HG02798 (cell line): ENCODE measurements at regions not wholly inside any gene's neighbourhood (a gene's known extent, or its start where the extent isn't known, plus 50 kb on each side); places are given as distances from the start of the nearest gene placed in this dataset.
"Not testable (repeated sequence)": the region's sequence is repeated elsewhere in the genome, so short reads cannot be mapped to it uniquely, and the experiment has no call there.

Experiments used
- ATAC-seq: cut with Tn5 transposase; IDR thresholded peaks from one replicate; pipeline ENCODE4 v1.9.1; 2021; ENCODE audit warnings: mild to moderate bottlenecking; ENCODE audit not compliant: unreplicated experiment, poor library complexity

DNA sequence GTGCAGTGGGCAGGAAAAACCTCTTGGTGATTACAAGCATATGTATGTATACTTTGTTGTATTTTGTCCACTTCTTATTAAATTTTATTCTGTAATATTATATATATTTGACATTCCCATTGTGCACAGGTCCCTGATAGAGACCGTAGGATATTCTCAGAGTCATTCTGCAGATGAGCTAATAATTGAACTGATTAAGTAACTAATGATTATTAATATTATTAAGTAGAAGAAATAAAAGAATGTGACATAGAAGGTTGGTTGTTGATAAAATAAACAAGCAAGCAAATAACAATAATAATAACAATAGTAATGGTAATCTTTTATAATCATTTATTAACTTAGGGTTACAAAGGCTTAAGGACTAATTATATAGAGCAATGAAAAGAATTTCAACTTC lies 780.6 kb upstream of the ZWINT start:
- no peak for ATAC-seq

DNA sequence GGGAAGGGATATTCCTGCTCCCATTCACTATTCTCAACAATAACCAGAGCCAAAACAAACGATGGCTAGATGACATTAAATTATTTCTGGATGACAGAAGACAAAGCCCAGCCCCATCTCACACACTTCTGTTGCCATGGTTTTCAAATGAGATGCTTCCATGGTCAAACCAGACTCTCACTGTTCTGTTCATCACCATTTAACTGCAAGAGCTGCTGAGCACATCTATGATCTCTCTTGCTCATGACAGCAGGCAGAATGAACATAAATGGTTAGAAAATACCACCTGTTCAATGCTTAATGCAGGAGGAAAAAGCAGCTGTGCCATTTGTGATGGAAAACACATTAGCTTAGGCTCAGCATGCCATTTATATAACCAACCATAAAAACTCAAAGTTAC lies 758.6 kb upstream of the ZWINT start:
- no peak for ATAC-seq

DNA sequence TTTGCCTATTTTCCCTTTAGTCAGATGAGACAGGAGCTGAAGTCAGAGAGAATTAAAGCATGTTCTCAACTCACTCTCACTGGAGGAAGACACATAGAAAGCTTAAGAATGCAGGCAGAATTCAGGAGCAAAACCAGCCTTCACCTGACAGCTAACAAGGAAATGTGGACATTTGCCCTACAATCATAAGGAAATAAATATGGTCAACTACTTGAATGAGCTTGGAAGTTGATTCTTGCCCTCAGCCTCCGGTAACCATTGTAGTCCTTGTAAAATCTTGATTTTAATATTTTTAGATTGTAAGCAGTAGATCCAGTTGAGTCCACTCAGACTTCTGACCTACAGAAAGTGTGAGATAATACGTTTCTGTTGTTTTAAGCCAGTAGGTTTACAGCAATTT lies 752.5 kb upstream of the ZWINT start:
- ATAC-seq: no peak

DNA sequence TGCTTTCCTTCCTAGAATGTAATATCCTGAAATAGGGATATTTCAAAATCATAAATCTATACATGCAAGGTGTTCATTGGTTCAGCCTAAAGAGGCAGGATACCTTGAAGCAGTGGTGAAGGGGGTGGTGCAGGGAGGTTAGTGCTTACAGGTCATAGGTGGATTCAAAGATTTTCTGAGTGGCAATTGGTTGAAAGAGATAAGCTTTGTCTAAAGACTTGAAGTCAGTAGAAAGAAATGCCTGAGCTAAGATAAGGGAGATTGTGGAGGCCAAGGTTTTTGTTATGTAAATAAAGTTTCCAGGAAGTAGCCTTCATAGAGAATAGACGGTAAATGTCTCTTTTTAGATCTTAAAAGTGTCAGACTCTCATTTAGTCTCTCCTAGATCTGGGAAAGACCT lies 741.2 kb upstream of the ZWINT start:
- no peak for ATAC-seq

DNA sequence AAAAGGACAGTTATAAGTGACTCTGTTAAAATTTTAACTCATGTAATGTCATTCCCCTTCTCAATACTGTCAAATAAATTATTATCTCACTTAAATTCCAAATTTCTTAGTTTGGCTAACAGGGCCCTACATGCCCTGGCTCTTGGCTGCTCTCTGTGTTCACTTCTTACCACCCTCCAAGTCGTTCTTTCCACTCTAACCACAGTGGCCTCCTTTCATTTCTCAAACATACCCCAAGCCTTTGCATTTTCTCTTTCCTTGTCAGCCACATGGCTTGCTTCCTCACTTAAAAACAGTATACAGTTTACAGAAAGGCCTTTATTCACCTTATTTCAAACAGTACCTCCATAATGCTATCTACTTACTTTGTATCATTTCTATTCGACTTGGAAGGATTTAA lies 737.1 kb upstream of the ZWINT start:
- no peak for ATAC-seq

DNA sequence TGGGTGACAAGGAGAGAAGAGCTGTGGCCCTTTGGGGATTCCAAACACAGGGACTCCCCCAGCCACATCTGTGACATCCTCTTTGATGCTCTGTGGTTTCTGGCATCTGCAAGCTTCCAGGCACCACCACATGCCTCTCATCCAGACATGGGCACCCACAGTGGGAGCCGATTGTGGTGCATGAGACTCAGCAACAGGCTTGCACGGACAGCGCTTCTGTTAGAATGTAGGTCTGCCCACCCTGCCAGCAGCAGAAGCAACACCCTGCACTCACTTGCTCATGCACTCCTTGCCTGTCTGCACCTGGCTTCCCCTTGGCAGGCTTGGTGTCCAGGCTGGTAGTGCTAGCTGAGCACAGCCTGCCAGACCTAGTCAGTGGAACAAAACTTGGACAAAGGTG lies 735.0 kb upstream of the ZWINT start:
- no peak for ATAC-seq

DNA sequence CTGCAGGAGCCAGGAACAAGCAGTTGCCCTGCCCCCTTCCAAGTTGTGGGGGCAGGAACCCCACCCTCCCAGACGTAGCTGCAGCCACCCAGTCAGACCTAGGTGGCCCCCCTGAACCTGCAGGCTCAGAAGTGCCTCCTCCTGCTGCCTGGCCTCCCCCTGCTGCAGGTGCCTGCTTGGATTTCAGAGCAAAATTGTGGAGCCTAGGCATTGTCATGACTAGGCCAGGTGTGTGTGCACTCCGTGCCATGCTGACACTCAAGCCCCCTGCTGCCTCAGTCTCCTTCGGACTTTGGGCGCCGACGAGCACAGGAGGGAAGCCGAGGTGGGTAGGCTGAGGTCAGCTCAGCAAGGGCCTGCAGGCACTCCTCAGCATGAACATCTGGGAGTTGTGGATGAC lies 733.9 kb upstream of the ZWINT start:
- no peak for ATAC-seq

DNA sequence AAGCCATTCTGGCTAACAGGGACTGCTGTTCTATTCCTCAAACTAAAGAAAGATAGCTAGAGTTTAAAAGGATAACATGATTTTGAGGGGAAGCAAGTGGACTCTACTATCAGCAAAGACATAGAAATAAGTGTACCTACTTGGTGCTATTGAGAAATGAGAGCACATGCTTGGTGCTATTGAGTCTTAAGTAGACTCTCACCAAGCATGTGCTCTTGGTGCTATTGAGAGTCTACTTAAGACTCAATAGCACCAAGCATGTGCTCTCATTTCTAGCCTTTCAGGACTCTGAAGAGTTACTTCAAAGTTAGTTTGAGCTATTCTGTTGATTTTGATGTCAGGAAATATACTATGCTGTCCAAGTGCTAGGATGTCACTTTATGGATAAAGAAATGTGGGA lies 733.0 kb upstream of the ZWINT start:
- ATAC-seq: no peak

DNA sequence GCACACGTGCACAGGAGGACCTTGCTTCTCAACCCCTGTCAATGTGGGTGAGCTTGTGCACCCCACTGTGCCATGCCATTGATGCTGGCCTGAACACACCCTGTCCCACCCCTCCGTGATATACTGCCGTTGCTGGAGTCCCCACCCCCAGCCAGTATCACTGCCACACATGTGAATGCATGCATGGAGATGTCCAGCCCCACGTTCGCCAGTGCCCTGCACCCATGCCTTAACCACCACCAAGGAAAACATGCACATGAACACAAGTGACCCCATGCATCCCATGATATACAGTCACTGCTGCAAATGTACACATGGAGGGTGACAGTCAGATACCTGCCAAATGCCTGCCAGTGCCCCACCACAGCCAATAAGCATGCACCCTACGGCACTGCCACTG lies 692.5 kb upstream of the ZWINT start:
- no peak for ATAC-seq

DNA sequence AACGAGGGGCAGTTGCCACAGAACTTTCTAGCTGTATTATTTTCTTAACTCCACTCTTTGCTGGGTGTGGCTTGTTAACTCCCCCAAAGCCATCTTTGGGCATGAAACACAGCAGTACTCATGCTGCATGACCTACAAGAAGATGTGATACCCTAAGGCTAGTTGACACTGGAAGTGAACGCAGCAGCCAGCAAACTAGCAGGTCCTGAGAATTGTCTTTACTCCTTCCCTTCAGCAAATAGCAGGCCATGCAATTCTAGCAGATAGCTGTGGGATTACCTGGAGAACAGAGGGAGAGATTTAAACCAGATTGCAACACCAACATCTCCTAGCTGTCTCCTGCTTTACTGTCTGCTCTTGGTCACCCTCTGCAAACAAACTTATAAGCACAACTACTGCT lies 688.0 kb upstream of the ZWINT start:
- ATAC-seq: no peak

DNA sequence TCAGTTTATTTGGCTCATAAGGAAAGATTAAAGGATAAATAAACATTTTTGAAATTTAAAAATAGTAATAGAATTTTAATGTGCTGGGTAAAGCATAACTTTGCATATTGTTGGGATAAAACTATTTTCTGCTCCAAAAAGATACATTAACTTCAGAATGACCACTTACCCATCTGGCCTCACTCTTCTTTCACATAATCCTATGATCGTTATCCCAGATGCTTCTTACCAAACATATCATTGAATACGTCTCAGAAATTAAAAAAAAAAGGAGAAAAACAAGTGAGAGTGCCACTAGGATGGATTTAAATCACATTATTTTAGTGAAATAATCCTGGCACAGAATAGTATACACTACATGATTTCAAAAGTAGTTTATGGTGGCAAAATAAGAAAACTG lies 677.5 kb upstream of the ZWINT start:
- no peak for ATAC-seq

DNA sequence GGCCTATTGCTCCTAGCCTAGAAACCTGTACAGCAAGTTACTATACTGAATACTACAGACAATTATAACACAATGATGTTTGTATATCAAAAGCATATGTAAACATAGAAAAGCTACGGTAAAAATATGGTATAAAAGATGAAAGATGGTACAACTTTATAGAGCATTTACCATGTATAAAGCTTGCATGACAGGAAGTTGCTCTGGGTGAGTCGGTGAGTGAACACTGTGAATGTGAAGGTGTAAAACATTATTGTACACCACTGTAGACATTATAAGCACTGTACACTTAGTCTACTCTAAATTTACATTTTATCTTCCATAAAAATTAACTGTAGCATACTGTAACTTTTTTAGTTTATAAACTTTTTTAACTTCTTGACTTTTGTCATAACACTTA lies 674.3 kb upstream of the ZWINT start:
- no peak for ATAC-seq

DNA sequence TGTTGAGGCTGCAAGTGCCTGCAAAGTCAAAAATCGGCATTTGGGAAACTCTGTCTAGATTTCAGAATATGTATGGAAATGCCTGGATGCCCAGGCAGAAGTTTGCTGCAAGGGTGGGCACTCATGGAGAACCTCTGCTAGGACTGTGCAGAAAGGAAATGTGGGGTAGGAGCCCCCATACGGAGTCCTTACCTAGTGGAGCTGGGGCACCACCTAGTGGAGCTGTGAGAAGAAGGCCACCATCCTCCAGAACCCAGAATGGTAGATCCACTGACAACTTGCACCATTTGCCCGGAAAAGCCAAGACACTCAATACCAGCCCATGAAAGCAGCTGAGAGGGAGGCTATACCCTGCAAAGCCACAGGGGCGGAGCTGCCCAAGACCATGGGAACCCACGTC lies 671.2 kb upstream of the ZWINT start:
- not testable (repeated sequence) for ATAC-seq

DNA sequence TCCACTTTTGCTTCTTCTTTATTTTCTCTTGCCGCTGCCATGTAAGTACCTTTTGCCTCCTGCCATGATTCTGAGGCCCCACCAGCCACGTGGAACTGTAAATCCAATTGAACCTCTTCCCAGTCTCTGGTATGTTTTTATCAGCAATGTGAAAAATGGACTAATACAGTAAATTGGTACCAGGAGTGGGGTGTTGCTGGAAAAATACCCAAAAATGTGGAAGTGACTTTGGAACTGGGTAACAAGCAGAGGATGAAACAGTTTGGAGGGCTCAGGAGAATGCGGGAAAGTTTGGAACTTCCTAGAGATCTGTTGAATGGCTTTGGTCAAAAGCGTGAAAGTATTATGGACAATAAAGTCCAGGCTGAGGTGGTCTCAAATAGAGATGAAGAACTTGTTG lies 670.3 kb upstream of the ZWINT start:
- no peak for ATAC-seq

DNA sequence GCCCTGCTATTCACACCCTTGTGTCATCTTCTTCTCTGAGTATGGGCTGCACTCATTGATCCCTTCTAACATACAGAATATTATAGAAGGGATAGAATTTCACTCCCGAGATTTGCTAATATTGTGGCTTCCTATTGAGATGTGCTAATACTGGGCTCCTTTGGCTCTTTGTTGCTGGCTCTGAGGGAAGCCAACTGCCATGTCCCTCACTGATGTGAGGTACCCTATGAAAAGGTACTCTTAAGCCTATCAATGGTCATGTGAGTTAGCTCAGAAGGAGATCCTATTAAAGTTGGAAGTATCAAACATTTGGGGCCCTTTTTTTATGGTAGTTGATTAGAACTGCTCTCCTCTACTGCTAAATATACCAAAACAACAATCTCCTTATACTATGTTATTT lies 665.2 kb upstream of the ZWINT start:
- ATAC-seq: no peak

DNA sequence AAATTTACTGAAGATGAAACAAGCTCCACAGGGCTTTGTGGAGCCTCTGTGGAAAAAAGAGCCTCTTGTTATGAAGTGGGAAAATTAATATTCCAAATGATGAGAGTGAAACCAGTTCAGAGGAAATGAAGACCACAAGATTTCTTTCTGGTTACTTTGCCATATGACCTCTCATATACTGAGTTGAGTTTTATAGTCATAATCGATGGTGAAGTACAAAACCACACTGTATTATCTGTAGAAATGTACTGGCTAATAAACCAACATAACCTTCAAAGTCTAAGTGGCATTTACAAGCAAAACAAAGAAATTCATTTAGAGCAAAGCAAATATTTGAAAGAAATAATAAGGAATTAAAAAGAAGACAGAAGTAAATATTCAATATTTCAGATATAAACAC lies 662.6 kb upstream of the ZWINT start:
- ATAC-seq: no peak

DNA sequence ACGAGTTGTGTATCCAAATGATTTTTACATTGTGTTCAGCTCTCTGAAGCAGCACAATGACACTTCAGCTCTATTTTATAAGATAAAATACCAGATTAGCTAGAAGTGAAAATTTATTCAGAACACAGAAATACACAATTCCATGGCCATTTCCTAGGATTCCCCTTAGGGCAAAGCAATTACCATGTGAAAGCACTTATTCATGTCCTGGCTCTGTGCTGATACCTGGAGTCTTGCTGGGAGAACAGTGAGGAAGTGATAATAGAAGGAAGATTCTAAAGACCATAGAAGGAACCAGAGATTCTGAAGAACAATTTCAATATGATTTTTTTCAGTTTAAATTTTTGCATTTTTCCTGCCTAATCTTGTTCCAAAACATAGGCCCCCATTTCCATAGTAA lies 657.4 kb upstream of the ZWINT start:
- ATAC-seq: no peak

DNA sequence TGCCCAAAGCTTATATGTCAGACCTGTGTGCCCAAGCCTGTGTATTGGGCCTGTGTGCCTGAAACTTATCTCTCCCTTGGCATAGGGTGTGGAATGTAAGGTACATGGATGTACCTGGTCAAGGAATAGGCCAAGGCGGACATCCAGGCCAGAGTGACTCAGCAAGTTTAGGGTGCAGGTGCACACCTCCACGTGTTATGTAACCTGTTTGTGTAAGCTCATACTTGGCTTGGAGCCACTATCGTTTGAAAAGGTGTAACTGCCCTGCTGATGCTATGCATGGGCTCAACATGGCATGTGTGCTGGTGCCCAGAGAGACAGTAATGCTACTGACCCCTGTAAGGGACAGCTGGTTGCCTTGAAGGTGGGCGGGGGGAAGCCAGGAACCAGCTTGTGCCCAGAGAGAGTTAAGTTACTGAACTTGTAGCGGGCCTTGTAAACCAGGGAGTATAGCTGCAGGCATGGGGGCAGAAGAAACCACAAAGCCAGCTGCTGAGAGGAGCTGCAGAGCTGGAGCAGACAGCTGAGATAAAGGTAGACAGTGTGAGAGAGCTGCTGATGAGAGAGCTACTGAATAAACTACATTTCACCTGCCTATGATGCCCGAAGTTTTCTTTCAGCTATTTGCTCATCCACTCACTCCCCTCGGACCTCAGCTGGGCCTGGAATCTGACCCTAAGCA lies 656.4 kb upstream of the ZWINT start:
- ATAC-seq: no peak

DNA sequence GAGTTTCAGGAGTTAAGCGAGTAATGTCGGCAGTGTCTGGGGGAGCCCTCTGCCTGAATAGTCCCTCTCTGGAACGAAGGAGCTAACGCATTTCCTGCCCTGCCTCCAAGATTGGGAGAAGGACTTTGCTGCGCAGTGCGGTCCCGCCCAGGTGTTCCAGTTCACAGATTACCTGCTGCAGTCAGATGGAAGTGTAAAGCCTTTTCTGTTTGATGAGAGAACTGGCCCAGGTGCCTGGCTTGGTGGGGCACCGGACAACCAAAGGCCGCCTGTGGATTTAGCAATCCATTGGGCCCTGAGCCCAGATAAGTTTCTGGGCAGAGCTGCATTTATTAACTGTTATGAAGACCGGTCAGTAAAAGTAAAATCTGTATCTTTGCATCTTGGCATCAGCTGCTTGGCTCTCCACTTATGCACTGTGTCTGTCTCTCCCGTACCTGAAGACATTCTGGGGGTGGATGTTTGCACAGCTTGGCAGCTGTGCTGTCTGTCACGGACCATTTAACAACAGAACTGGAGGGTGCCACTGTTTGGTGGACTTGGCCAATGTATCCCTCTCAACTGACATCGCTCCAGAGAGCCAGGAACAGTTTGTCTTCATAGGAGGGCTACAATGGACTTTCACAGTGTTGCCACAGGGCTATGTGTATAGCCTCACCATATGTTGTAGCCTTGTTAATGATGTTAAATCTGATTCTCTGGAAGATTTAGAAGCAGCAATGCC lies 654.7 kb upstream of the ZWINT start:
- ATAC-seq: no peak

DNA sequence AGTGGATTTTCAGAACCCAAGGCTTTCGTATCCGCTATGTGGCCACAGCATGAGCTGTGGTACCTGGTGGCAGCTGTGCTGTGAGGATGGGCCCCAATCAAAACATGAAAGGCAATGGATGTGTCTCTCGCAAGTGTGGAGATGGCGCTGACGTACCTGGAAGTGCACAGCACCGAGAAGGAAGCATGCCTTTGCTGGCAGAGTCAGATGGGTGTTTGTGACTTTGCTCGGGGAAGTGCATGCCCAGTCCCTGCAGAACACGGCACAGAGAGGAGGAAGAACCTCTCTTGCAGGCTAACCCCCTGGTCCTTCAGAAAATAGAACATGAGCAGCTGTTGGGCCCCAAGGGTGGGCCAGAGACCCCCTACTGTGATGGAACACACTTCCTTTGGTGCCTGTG lies 654.1 kb upstream of the ZWINT start:
- ATAC-seq: no peak

DNA sequence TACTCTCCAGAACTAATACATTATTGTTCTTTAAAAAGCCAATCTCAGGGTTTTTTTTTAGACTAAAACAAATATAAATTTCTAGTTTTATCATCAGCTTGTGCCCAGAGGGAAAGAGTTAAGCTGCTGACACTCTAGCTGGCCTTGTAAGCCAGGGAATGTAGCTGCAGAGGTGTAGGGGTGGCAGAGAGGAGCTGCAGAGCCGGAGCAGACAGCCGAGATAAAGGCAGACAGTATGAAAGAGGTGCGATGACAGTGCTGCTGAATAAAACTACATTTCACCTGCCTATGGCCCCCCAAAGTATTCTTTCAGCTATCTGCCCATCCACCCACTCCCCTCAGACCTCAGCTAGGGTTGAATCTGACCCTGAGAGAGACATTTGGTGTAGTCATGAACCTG lies 653.7 kb upstream of the ZWINT start:
- no peak for ATAC-seq

DNA sequence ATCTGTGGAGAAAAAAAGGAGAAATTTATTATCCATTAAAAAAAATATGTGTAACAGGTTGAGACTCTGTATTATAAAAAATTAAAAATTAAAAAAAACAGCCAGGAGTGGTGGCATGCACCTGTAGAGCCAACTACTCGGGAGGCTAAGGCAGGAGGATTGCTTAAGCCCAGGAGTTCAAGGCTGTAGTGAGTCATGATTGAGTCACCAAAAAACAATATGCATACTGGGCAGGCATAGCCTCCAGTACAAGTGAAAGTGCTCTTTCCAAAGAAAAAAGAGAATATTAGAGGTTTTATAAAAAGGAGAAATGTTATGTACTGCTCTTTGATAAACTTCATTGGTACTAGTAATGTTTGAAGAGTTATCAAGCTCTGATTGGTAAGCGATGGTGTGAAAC lies 647.1 kb upstream of the ZWINT start:
- no peak for ATAC-seq
